ENCODE measurements at regions not wholly inside any gene's neighbourhood (a gene's known extent, or its start where the extent isn't known, plus 50 kb on each side); places are given as distances from the start of the nearest gene placed in this dataset.
A peak's percentile ranks its signal among the peaks of the same experiment; 100 is the strongest.

GRCh38 chr5:125464847-125465432 is 718.5 kb upstream of the ZNF608 start:
- Histone ChIP-seq H3K79me2 (ENCODE audit: insufficient read depth, low read length) (no peaks in the 10 kb centered on the region), H3K4me3 (replicated peaks in 1 of 3; ENCODE audit: insufficient read depth in 1 of 3, low read depth in 2 of 3, low read length in 3 of 3) (no peak overlapping the region), H3K4me1 (ENCODE audit: insufficient read depth, low read length) (no peaks in the 10 kb centered on the region), H3K27me3 (ENCODE audit: control insufficient read depth in 1 of 2, insufficient read depth in 2 of 2, low read length in 2 of 2) (no peaks in the 10 kb centered on the region), H3K27ac (ENCODE audit: extremely low read length, insufficient read depth, low read length) (no peak overlapping the region), H3K9ac (ENCODE audit: insufficient read depth, low read depth, low read length) (no peak overlapping the region), H2AFZ (ENCODE audit: low read length) (no peak overlapping the region), H3K36me3 (replicated peaks in 1 of 2; ENCODE audit: control insufficient read depth in 1 of 2, insufficient read depth in 2 of 2, low read length in 2 of 2) (no peaks in the 10 kb centered on the region), H4K20me1 (ENCODE audit: insufficient read depth, low read length) (no peaks in the 10 kb centered on the region), H3K4me2 (ENCODE audit: low read depth, low read length) (no peak overlapping the region), H3K9me3 (ENCODE audit: low read length) (peaks cover 7% of the 10 kb centered on the region; the same call in 1 of the 2 replicates)
- in situ Hi-C loops (cut with HindIII; ENCODE audit: extremely low pct_ligation_motif_present, low pct_unique_long_range_greater_than_20kb): no loop called here
- BruUV-seq (replicated peaks): no TSS peak
- ATAC-seq: no peak
- no peak for FAIRE-seq
- 13% methylated on average over 5 of the region's 5 CpGs for WGBS (ENCODE audit: low lambda C conversion rate)
- ChIA-PET POLR2A (no interaction called here), CTCF (ENCODE audit: low intra/inter-chr PET ratio, low total read pairs) (no interaction called here)
- TF ChIP-seq KAT2B (IDR thresholded peaks at IDR 0.05; ENCODE audit: borderline replicate concordance, low read depth, low read length) (no peak), NFE2L2 (IDR thresholded peaks at IDR 0.05; ENCODE audit: low read length) (peak; percentile 86), ZNF614 (CRISPR knock-in tag; IDR thresholded peaks at IDR 0.05; ENCODE audit: borderline replicate concordance) (no peak), PHB2 (IDR thresholded peaks at IDR 0.05; ENCODE audit: partially characterized antibody) (no peak), MAFF (IDR thresholded peaks at IDR 0.05; ENCODE audit: low read depth, low read length) (peak; percentile 67), MLLT10 (CRISPR knock-in tag; IDR thresholded peaks at IDR 0.05) (no peak), ZBTB38 (CRISPR knock-in tag; IDR thresholded peaks at IDR 0.05) (no peak), NR1H2 (CRISPR knock-in tag; IDR thresholded peaks at IDR 0.05; ENCODE audit: borderline replicate concordance, low read depth) (no peak), MAFK (conservative IDR thresholded peaks at IDR 0.05 in 1 of 2, IDR thresholded peaks at IDR 0.05 in 1 of 2; ENCODE audit: low read length in 2 of 2) (peak; percentile 63 to 80), SIN3A (IDR thresholded peaks at IDR 0.05; ENCODE audit: borderline replicate concordance, low read depth, low read length) (no peak)
- intact Hi-C loops (cut with micrococcal nuclease; ENCODE audit: unreplicated experiment): no loop called here
- no peak for DNase-seq (ENCODE audit: low spot score)

- WGBS (ENCODE audit: low lambda C conversion rate): 20% methylated on average over 2 of the region's 2 CpGs
- FAIRE-seq (no peak), ATAC-seq (no peak), DNase-seq (ENCODE audit: low spot score) (no peak)
- H4K20me1 ChIP-seq (ENCODE audit: insufficient read depth, low read length): no peaks in the 10 kb centered on the region
- H3K36me3 ChIP-seq (replicated peaks in 1 of 2; ENCODE audit: control insufficient read depth in 1 of 2, insufficient read depth in 2 of 2, low read length in 2 of 2): no peaks in the 10 kb centered on the region
- in situ Hi-C loops (cut with HindIII; ENCODE audit: extremely low pct_ligation_motif_present, low pct_unique_long_range_greater_than_20kb): no loop called here
- no TSS peak for BruUV-seq (replicated peaks)
- intact Hi-C loops (cut with micrococcal nuclease; ENCODE audit: unreplicated experiment): no loop called here
- CTCF ChIA-PET (ENCODE audit: low intra/inter-chr PET ratio, low total read pairs): no interaction called here
- H2AFZ ChIP-seq (ENCODE audit: low read length): no peak overlapping the region
- no peaks in the 10 kb centered on the region for H3K27me3 ChIP-seq (ENCODE audit: control insufficient read depth in 1 of 2, insufficient read depth in 2 of 2, low read length in 2 of 2)
- H3K27ac ChIP-seq (ENCODE audit: extremely low read length, insufficient read depth, low read length): no peak overlapping the region
- H3K79me2 ChIP-seq (ENCODE audit: insufficient read depth, low read length): no peaks in the 10 kb centered on the region
- H3K9me3 ChIP-seq (ENCODE audit: low read length): peaks cover 7% of the 10 kb centered on the region; the same call in 1 of the 2 replicates
- TF ChIP-seq ZNF737 (CRISPR knock-in tag; IDR thresholded peaks at IDR 0.05; ENCODE audit: borderline replicate concordance): no peak
- TF ChIP-seq, protein P1, sequence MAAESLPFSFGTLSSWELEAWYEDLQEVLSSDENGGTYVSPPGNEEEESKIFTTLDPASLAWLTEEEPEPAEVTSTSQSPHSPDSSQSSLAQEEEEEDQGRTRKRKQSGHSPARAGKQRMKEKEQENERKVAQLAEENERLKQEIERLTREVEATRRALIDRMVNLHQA (CRISPR knock-in tag; IDR thresholded peaks at IDR 0.05): no peak
- no peak for TF ChIP-seq CCDC6 (CRISPR knock-in tag; IDR thresholded peaks at IDR 0.05)
- no peak for TF ChIP-seq ZBTB38 (CRISPR knock-in tag; IDR thresholded peaks at IDR 0.05)
- H3K4me3 ChIP-seq (replicated peaks in 1 of 3; ENCODE audit: insufficient read depth in 1 of 3, low read depth in 2 of 3, low read length in 3 of 3): no peak overlapping the region
- H3K4me2 ChIP-seq (ENCODE audit: low read depth, low read length): no peak overlapping the region
- no peak overlapping the region for H3K9ac ChIP-seq (ENCODE audit: insufficient read depth, low read depth, low read length)
- no peaks in the 10 kb centered on the region for H3K4me1 ChIP-seq (ENCODE audit: insufficient read depth, low read length)
- POLR2A ChIA-PET: no interaction called here
Observed at GRCh38 chr5:125465703-125466102, 719.3 kb upstream of the ZNF608 start.

Measured in HepG2 (cell line).